Activated CD4-positive, alpha-beta memory T cell treated with anti-CD3 and anti-CD28 coated beads for 36 hours (primary cell): ENCODE measurements at regions not wholly inside any gene's neighbourhood (a gene's known extent, or its start where the extent isn't known, plus 50 kb on each side); places are given as distances from the start of the nearest gene placed in this dataset.

Experiments
- CTCF ChIA-PET: fragments of 350-600 bp; sonication (Branson Sonifier 250); formaldehyde crosslinking; loops from one replicate; lab custom pipeline; 2021; ENCODE audit warnings: antibody characterized with exemption, inconsistent platforms; lab: Charles Lee
- POLR2A ChIA-PET: fragments of 350-600 bp; sonication (Branson Sonifier 250); formaldehyde crosslinking; loops from one replicate; lab custom pipeline; 2021; ENCODE audit warnings: antibody characterized with exemption; lab: Charles Lee
- DNase-seq: peaks from one replicate; pipeline ENCODE4 v3.0.0-alpha.2; 2020
- H3K27ac Mint-ChIP-seq: one replicate; pipeline ENCODE4 v1.8.0; 2021; ENCODE audit warnings: mixed read lengths
- H3K27me3 Mint-ChIP-seq: one replicate; pipeline ENCODE4 v1.8.0; 2021; ENCODE audit warnings: mixed read lengths
- H3K36me3 Mint-ChIP-seq: one replicate; pipeline ENCODE4 v1.8.0; 2021; ENCODE audit warnings: mixed read lengths
- H3K4me1 Mint-ChIP-seq: one replicate; pipeline ENCODE4 v1.8.0; 2021; ENCODE audit warnings: low read depth, mixed read lengths
- H3K4me3 Mint-ChIP-seq: one replicate; pipeline ENCODE4 v1.8.0; 2021; ENCODE audit warnings: mild to moderate bottlenecking, mixed read lengths
- H3K9me3 Mint-ChIP-seq: one replicate; pipeline ENCODE4 v1.8.0; 2021; ENCODE audit warnings: mixed read lengths
- intact Hi-C: fragments of 100-400 bp; cut with micrococcal nuclease; formaldehyde crosslinking; loops from one replicate; pipeline ENCODE4 v1.15.1; 2023

DNA sequence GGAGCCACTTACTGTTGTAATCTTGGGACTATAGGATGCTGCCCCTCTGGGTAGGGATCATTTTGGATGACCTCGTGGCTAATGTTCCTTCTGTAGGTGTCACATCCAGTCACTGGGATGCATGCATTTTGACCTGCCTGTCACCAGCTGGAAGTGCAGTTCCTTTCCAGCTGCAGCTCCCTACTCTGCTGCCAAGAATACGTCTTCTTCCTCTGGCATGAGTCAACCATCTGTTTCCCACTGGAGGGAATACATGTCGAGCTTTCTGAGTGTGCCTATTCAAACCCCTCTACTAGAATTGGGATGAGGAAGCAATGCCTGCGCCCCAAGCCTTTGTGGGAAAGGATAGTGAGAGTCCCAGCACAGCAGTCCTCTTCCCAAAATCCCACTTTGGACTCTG, 415.5 kb upstream of the ADAMTS5 start:
- DNase-seq = no peak
- Mint-ChIP-seq H3K36me3 (no peaks in the 10 kb centered on the region), H3K4me1 (no peaks in the 10 kb centered on the region), H3K4me3 (no peak overlapping the region), H3K27ac (no peak overlapping the region), H3K27me3 (no peaks in the 10 kb centered on the region), H3K9me3 (peaks cover 3% of the 10 kb centered on the region)
- POLR2A ChIA-PET = interaction anchor here (0.6 kb wide), 1 partner anchor 696 kb away, joined by 3 read pairs; no protein-coding TSS in a partner anchor
- intact Hi-C loops = no loop called here
- CTCF ChIA-PET = no interaction called here

GRCh38 chr21:27380303-27380702, 413.4 kb upstream of the ADAMTS5 start:
- intact Hi-C loops = no loop called here
- Mint-ChIP-seq H3K27ac (no peak overlapping the region), H3K4me3 (no peak overlapping the region), H3K36me3 (no peaks in the 10 kb centered on the region), H3K4me1 (no peaks in the 10 kb centered on the region), H3K27me3 (no peaks in the 10 kb centered on the region), H3K9me3 (peaks cover 3% of the 10 kb centered on the region)
- ChIA-PET POLR2A (no interaction called here), CTCF (no interaction called here)
- no peak for DNase-seq

GRCh38 chr21:27379354-27379753, 412.5 kb upstream of the ADAMTS5 start:
- Mint-ChIP-seq H3K36me3 (no peaks in the 10 kb centered on the region), H3K27me3 (no peaks in the 10 kb centered on the region), H3K27ac (no peak overlapping the region), H3K4me3 (no peak overlapping the region), H3K4me1 (no peaks in the 10 kb centered on the region), H3K9me3 (peaks cover 3% of the 10 kb centered on the region)
- ChIA-PET CTCF (no interaction called here), POLR2A (no interaction called here)
- DNase-seq = no peak
- intact Hi-C loops = no loop called here

DNA sequence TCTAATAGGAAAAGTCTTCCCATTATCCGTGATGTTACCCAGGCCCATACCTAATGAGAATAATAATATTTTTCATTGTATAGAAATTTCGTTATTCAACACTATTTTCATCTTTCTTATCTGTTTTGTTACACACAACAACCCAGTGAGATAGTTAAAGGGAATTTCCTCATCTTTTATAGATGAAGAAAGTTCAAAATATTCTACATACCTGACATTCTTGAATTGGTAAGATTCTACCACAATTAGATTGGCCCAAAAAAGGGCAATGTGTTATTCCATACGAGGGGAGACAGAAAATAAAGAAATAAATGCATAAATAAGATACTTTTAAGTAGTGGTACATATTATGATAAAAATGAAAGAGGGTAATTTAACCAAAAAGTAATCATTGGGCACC, 405.5 kb upstream of the ADAMTS5 start:
- Mint-ChIP-seq H3K36me3 (no peaks in the 10 kb centered on the region), H3K27ac (no peak overlapping the region), H3K9me3 (no peaks in the 10 kb centered on the region), H3K27me3 (no peaks in the 10 kb centered on the region), H3K4me3 (no peak overlapping the region), H3K4me1 (no peaks in the 10 kb centered on the region)
- ChIA-PET CTCF (no interaction called here), POLR2A (no interaction called here)
- DNase-seq = no peak
- intact Hi-C loops = no loop called here

DNA sequence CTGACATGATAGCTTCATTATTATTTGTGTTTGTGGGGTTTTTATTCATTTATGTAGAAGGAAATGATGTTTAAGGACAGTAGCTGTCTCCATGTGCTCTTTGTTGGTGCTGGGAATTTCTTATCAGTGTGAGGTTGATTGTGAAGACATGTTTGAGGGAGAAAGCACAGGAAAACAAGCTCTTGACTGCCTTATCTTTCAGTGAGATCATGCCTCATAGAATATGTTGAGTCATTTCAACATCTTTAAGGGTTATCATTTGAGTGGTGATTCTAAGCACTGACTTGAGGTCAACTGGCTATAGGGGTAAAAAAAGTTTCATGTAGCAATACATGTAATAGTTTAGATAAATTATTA, 405.1 kb upstream of the ADAMTS5 start:
- ChIA-PET CTCF (no interaction called here), POLR2A (no interaction called here)
- H3K36me3 Mint-ChIP-seq = no peaks in the 10 kb centered on the region

DNA sequence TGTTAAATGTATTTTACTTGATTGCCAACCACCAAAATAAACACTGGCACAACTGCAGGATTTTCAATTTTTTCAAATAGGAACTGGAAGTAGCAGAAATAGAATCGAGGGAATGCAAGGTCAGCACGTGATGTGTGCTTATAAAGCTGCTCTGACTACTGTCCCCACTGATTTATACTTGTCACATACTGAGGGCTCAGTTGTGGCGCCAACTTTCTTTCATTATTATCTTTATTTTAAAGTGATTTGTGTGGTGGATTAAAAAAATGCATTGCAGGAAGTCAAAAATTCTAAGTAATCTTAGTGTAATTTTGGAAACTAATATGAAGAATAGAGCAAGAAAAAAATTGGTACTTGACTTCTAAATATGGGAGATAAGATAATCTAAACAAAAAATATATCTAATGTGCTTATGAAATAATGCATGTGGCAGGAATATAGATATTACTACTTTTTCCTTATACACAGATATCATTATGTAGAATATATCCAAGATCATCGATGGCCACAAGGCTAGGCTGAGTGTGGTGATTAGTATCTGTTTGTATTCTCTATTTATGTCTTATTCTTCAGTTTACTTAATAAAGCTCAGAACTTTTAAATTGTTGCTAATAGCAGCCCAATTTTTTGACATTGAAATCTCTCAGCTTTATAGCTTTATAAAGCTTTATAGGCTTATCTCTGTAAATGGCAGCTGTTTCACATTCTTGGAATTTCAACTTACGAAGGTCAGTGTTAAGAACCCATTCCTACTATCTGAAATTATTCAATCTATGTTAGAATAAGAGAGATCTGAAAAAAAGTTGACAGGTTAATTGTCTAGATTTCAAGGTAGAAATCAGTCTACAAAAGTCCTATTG, 404.5 kb upstream of the ADAMTS5 start:
- CTCF ChIA-PET = no interaction called here
- intact Hi-C loops = no loop called here
- H3K27ac Mint-ChIP-seq = no peak overlapping the region
- no peaks in the 10 kb centered on the region for H3K9me3 Mint-ChIP-seq
- POLR2A ChIA-PET = no interaction called here
- no peak for DNase-seq
- H3K36me3 Mint-ChIP-seq = no peaks in the 10 kb centered on the region
- H3K27me3 Mint-ChIP-seq = no peaks in the 10 kb centered on the region
- H3K4me1 Mint-ChIP-seq = no peaks in the 10 kb centered on the region
- H3K4me3 Mint-ChIP-seq = no peak overlapping the region

More for the DNA sequence above, 405.1 kb upstream of the ADAMTS5 start:
- no peaks in the 10 kb centered on the region for H3K9me3 Mint-ChIP-seq
- H3K4me1 Mint-ChIP-seq = no peaks in the 10 kb centered on the region
- no peak overlapping the region for H3K4me3 Mint-ChIP-seq
- H3K27ac Mint-ChIP-seq = no peak overlapping the region
- no peak for DNase-seq
- no peaks in the 10 kb centered on the region for H3K27me3 Mint-ChIP-seq
- intact Hi-C loops = no loop called here

DNA sequence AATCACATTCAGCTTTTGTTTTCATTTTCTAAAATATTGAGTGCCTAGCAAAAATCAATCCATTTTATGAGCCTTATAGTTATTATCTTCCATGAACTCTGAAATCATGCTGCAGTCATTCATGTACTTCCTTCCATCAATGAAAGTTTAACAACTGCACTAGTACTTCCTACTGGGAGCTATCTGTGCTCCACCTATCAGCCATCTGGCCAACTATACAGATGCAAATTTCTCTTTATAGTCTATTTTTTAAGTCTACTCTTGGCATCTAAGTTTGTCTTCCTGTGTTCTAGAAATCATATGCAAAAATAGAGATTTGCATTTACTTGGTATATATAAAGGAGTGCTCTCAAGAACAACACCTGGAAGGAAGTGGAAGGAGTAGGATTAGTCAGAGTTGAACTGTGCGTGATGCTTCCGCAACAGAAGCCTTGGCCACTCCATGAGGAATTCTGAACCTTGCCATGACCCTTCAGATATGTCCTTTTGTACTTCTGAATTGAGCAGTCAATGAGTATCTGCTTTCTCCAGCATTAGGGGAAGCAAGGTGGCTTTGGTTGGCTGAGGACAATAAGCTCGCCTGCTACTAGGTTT, 403.2 kb upstream of the ADAMTS5 start:
- DNase-seq = no peak
- Mint-ChIP-seq H3K27ac (no peak overlapping the region), H3K27me3 (no peaks in the 10 kb centered on the region), H3K4me1 (no peaks in the 10 kb centered on the region), H3K36me3 (no peaks in the 10 kb centered on the region), H3K9me3 (peaks cover 4% of the 10 kb centered on the region), H3K4me3 (no peak overlapping the region)
- intact Hi-C loops = no loop called here
- CTCF ChIA-PET = no interaction called here
- POLR2A ChIA-PET = no interaction called here

GRCh38 chr21:27369234-27369633, 402.3 kb upstream of the ADAMTS5 start:
- H3K36me3 Mint-ChIP-seq = no peaks in the 10 kb centered on the region
- POLR2A ChIA-PET = no interaction called here
- no peak overlapping the region for H3K4me3 Mint-ChIP-seq
- peaks cover 4% of the 10 kb centered on the region for H3K9me3 Mint-ChIP-seq
- H3K4me1 Mint-ChIP-seq = no peaks in the 10 kb centered on the region
- H3K27me3 Mint-ChIP-seq = no peaks in the 10 kb centered on the region
- DNase-seq = no peak
- no peak overlapping the region for H3K27ac Mint-ChIP-seq
- intact Hi-C loops = no loop called here
- CTCF ChIA-PET = no interaction called here

DNA sequence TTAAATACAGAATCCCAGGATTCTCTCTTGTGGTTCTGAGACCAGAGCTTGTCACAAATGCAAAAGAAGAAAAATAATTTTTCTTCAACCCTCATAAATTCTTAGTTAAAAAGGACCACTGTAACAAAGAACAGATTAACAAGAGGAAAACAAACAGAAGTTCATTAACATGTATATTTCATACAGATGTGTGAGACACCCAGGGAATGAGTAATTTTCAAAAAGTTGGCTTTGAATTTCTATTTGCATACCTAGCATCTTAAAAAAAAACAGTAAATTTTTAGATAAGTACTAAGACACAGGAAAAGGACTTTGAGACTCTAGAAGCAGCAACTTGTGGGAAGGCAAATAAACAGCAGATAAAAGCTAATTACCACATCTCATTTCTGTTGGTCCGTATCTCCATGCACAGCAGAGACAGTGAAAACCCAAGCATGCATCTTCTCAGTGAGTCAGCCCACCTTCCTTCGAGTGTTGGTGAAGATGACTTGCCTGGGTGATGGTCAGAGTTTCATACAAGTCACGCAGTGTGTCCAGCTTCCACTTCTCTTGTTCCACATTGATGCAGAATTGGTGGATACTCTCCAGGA, 399.9 kb upstream of the ADAMTS5 start:
- POLR2A ChIA-PET = no interaction called here
- Mint-ChIP-seq H3K36me3 (no peaks in the 10 kb centered on the region), H3K9me3 (peaks cover 4% of the 10 kb centered on the region), H3K4me1 (no peaks in the 10 kb centered on the region), H3K27me3 (no peaks in the 10 kb centered on the region), H3K4me3 (no peak overlapping the region), H3K27ac (no peak overlapping the region)
- DNase-seq = no peak
- intact Hi-C loops = no loop called here
- CTCF ChIA-PET = no interaction called here

GRCh38 chr21:27366036-27366435, 399.1 kb upstream of the ADAMTS5 start:
- POLR2A ChIA-PET = no interaction called here
- intact Hi-C loops = no loop called here
- no peak overlapping the region for H3K4me3 Mint-ChIP-seq

GRCh38 chr21:27365394-27365793, 398.5 kb upstream of the ADAMTS5 start:
- Mint-ChIP-seq H3K9me3 (peaks cover 4% of the 10 kb centered on the region), H3K27ac (no peak overlapping the region), H3K4me1 (no peaks in the 10 kb centered on the region), H3K27me3 (no peaks in the 10 kb centered on the region), H3K36me3 (no peaks in the 10 kb centered on the region), H3K4me3 (no peak overlapping the region)
- POLR2A ChIA-PET = no interaction called here
- CTCF ChIA-PET = no interaction called here
- intact Hi-C loops = no loop called here
- DNase-seq = no peak

More at GRCh38 chr21:27366036-27366435, 399.1 kb upstream of the ADAMTS5 start:
- CTCF ChIA-PET = no interaction called here
- no peaks in the 10 kb centered on the region for H3K27me3 Mint-ChIP-seq
- no peak for DNase-seq
- no peaks in the 10 kb centered on the region for H3K4me1 Mint-ChIP-seq
- H3K9me3 Mint-ChIP-seq = peaks cover 4% of the 10 kb centered on the region
- no peak overlapping the region for H3K27ac Mint-ChIP-seq
- H3K36me3 Mint-ChIP-seq = no peaks in the 10 kb centered on the region

GRCh38 chr21:27363719-27364477, 397.0 kb upstream of the ADAMTS5 start:
- no peak overlapping the region for H3K4me3 Mint-ChIP-seq
- H3K36me3 Mint-ChIP-seq = no peaks in the 10 kb centered on the region
- CTCF ChIA-PET = no interaction called here
- no peaks in the 10 kb centered on the region for H3K4me1 Mint-ChIP-seq
- intact Hi-C loops = no loop called here
- peaks cover 4% of the 10 kb centered on the region for H3K9me3 Mint-ChIP-seq
- no peak overlapping the region for H3K27ac Mint-ChIP-seq
- POLR2A ChIA-PET = no interaction called here
- H3K27me3 Mint-ChIP-seq = no peaks in the 10 kb centered on the region
- DNase-seq = no peak
